HG03060 (cell line): ENCODE measurements at regions not wholly inside any gene's neighbourhood (a gene's known extent, or its start where the extent isn't known, plus 50 kb on each side); places are given as distances from the start of the nearest gene placed in this dataset.
"Not testable (repeated sequence)": the region's sequence is repeated elsewhere in the genome, so short reads cannot be mapped to it uniquely, and the experiment has no call there.

Source experiments
- ATAC-seq: cut with Tn5 transposase; IDR thresholded peaks from one replicate; pipeline ENCODE4 v1.9.1; 2021; ENCODE audit warnings: low read depth, moderate number of reproducible peaks; ENCODE audit not compliant: unreplicated experiment

- ATAC-seq: no peak
Measured at GRCh38 chr6:82506526-82506925, 142.9 kb downstream of the TPBG start.

GRCh38 chr6:82507112-82507511, 143.5 kb downstream of the TPBG start:
- ATAC-seq: peak; percentile 88

DNA sequence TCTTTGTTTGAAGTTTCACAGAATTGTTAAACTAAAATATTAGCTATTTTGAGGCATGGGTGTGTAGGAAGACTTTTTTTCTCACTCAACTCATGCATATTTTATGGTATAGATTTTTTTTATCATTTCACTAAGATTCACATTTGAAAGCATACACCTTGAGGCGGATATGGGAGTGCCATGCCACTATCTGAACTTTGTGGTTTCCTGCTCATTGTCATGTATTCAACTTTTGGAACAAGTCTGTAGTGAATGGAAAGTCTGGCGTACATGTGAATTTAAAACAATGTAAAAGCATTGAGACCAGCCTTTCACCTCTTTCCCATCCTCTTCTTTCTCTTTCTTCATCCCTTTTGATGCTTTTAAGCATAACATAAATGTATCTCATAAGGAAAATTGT, 147.9 kb downstream of the TPBG start:
- no peak for ATAC-seq

GRCh38 chr6:82517896-82518295, 154.3 kb downstream of the TPBG start:
- ATAC-seq: not testable (repeated sequence)

DNA sequence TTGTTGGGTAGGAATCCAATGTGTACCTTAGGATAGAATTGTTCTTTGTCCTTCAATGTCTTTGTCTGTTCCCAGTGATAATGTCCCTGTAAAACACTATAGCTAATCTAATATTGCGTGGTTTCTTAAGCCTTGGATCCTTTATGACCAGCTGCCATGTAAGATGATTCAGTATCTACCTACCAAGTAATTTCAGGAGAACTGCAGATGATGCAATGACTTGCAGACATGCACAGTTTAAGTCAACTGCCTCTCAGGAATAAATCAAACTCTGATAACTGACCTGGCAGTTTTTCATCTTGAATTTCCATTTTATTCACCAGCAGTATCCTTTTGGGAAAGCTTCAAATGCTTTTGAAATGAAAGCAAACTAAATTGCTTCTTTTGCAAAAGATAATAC, 157.8 kb downstream of the TPBG start:
- ATAC-seq: no peak

DNA sequence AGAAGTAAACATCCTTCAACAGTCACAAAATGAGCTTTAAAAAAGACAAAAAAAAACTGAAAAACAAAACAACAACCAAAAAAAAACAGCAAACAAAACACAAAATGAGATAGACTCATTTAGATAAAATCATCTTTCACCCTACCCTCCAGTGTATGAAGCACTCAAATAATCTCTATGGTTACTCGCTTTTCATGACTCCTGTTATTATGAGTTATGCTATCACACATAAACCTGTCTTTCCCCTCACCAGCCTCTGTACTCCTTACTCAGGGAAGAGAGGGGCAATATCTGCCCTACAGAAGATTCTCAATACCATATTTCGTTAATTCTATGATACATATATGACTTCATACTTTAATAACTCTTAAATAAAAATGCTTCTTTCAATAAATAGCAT, 158.2 kb downstream of the TPBG start:
- ATAC-seq: no peak

GRCh38 chr6:82524031-82524430, 160.4 kb downstream of the TPBG start:
- ATAC-seq: no peak

DNA sequence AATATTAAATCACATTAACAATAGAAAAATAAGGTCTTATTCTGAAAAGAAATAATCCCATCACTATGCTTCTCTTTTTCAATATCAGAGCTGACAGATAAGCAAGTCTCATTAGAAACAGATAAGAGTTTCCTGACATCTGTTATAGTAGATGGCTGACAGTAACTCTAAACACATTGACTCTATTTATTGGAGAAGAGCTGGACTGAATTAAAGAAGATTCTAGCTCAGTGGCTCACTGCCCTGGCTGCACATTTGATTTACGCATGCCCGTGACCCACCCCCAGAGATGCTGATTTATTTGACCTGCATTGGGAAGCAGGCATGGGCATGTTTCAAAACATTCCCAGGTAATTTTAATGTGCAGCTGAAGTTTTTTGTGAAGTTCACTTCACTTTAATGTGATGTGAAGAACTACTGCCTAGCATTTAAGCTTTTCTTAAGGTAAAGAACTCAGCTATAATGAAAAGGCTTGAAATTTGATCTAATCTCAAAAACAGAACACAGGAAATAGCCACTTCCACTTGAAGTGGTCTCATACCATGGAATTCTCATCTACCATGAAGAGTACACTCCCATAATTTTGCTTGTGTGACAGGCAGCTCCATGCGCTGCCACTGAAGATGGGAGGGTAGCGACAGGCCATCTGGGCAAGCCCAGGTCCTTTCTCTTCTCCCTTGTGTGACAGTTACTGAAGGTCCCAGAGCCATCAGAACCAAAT, 162.3 kb downstream of the TPBG start:
- no peak for ATAC-seq

GRCh38 chr6:82529960-82530460, 166.4 kb downstream of the TPBG start:
- not testable (repeated sequence) for ATAC-seq

- ATAC-seq: no peak
Measured at GRCh38 chr6:82534876-82535275, 171.3 kb downstream of the TPBG start.

DNA sequence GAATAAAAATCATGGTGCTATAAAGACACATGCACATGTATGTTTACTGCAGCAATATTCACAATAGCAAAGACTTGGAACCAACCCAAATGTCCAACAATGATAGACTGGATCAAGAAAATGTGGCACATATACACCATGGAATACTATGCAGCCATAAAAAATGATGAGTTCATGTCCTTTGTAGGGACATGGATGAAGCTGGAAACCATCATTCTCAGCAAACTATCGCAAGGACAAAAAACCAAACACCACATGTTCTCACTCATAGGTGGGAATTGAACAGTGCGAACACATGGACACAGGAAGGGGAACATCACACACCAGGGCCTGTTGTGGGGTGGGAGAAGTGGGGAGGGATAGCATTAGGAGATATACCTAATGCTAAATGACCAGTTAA, 185.9 kb downstream of the TPBG start:
- not testable (repeated sequence) for ATAC-seq

DNA sequence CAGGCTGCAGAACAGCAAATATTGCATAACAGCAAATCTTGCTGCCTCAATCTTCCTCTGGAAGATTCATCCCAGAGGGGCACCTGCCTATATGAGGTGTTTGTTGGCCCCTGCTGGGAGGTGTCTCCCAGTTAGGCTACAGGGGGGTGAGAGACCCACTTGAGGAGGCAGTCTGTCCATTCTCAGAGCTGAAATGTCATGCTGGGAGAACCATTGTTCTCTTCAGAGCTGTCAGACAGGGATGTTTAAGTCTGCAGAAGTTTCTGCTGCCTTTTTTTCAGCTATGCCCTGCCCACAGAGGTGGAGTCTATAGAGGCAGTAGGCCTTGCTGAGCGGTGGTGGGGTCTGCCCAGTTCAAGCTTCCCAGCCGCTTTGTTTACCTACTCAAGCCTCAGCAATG, 187.7 kb downstream of the TPBG start:
- not testable (repeated sequence) for ATAC-seq

DNA sequence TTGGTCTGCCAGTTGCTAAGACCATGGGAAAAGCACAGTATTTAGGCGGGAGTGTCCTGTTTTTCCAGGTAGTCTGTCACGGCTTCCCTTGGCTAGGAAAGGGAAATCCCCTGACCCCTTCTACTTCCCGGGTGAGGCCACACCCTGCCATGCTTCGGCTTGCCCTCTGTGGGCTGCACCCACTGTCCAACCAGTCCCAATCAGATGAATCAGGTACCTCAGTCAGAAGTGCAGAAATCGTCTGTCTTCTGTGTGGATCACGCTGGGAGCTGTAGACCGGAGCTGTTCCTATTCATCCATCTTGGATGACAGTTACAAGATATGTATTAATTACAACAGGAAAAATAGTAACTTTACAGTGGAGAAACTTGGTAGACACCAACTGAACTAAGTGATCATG, 188.2 kb downstream of the TPBG start:
- ATAC-seq: no peak

DNA sequence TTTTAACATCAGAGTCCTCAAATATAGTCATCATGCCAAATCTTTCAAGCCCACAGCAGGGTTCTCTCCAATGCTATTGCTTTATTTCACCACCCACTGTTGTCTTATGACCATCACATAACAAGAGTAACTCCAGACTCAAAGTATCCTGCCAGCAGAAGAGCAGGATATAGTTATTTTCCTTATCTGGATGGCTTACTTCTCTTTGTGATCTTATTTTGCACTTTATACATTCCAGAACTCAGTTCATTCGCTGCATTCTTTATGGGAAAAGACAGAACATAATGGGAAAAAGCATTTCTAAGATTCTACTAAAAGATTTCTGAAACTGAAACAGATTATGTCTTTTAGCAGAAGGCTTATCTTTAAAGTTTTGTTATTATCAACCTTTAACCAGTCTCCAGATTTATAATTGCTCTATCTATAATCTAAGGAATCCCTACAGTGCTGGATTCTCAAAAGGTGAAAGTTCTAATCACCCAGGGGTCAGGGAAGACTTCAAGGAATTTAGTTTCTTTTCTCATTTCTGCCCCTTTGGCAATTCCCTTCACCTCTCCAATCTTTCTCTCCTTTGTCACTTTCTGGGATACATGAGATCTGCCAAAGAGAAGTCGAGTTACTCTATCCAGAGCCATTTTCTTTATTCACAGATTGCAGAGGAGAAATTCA, 190.4 kb downstream of the TPBG start:
- no peak for ATAC-seq

- no peak for ATAC-seq
Measured at GRCh38 chr6:82554666-82555065, 191.0 kb downstream of the TPBG start.

DNA sequence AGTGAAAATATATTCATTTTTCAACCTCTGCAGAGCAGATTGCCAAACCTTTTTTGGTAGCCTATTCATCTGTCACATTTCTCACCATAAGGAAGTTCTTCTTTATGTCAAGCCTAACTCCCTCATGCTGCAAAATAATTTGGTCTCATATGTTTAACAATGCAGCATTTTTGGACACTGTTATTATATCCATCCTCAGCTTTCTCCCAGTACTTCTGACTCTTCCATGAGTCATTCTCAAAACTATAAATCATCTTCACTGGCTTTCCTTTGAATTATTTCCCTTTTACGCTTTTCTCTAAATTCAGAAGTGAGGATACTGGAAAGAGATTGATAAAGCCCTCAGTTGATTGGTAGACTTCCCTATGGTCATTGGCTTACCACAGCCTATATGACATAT, 192.2 kb downstream of the TPBG start:
- ATAC-seq: no peak

DNA sequence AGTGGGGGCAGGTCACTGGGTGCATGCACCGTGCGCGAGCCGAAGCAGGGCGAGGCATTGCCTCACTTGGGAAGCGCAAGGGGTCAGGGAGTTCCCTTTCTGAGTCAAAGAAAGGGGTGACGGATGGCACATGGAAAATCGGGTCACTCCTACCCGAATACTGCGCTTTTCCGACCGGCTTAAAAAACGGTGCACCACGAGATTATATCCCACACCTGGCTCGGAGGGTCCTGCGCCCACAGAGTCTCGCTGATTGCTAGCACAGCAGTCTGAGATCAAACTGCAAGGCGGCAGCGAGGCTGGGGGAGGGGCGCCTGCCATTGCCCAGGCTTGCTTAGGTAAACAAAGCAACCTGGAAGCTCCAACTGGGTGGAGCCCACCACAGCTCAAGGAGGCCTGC, 194.9 kb downstream of the TPBG start:
- not testable (repeated sequence) for ATAC-seq

DNA sequence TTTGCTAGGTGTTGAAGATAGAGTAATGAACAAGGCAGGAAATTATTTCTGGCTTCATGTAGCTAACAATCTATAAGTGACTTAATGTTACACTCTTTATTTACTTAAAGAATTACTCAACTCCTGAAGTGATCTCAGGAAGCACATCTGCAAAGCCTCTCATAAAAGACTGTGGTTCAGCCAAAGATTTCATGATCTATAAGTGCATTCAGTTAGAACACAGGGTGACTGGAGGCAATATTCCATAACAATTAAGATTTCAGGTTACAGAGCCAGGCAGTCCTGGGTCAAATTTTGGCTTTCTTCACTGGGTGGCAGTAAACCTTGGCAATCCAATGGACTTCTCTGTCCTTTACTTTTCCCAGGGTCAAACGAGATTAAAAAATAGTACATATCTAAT, 204.0 kb downstream of the TPBG start:
- ATAC-seq: no peak

GRCh38 chr6:82568290-82568993, 204.8 kb downstream of the TPBG start:
- ATAC-seq: peak; percentile 79

- no peak for ATAC-seq
Measured at GRCh38 chr6:82569022-82569421, 205.4 kb downstream of the TPBG start.

GRCh38 chr6:82570083-82570482, 206.5 kb downstream of the TPBG start:
- no peak for ATAC-seq
